HG02981 (cell line): ENCODE measurements at regions not wholly inside any gene's neighbourhood (a gene's known extent, or its start where the extent isn't known, plus 50 kb on each side); places are given as distances from the start of the nearest gene placed in this dataset.

Experiments used
- ATAC-seq: cut with Tn5 transposase; IDR thresholded peaks from one replicate; pipeline ENCODE4 v1.9.1; 2021; ENCODE audit warnings: mild to moderate bottlenecking, moderate library complexity; ENCODE audit not compliant: unreplicated experiment

DNA sequence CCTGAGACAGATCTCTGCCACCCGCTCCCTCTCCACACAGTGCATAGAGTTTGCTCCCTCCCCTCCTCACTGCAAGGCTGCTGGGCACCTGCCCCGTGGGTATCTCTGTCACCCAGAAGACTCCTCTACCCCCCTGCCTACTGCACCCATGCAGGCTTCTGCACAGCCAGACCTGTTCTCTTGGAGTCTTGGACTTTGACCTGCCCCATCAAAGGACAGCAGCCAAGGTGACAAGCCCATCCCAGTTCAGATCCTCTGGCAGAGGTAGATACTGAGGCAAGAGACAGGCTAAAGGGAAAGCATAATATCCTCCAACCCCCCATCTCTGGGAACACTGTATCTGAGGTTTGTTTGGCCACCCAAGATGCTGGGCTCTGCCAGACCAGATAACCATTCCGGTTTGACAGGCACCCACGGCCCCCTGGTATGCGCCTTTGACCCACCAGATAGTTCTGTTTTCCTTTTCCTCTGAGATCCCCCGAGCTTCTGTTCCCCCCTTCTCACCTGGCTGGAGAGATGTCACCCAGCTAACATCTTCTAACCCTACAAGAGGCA is 239.6 kb downstream of the SOX9 start:
- ATAC-seq, result no peak

DNA sequence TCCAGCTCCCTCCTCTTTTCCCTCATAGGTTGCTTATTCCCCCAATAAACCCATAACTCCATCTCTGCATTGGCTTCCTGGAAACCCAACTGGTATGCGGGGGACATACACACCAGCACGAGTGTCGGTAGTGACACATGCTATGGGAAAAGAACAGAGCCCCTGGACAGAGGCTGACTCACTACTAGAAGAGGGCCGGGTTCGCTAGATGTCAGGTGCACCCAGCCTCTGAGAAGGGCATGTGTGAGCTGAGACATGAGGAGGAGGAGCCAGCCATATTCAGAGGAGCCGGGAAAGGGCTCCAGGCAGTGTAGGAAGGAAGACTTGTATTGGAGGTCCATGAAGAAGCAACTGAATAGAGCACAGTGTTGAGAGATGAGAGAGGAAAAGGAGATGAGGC is 241.1 kb downstream of the SOX9 start:
- no peak for ATAC-seq

DNA sequence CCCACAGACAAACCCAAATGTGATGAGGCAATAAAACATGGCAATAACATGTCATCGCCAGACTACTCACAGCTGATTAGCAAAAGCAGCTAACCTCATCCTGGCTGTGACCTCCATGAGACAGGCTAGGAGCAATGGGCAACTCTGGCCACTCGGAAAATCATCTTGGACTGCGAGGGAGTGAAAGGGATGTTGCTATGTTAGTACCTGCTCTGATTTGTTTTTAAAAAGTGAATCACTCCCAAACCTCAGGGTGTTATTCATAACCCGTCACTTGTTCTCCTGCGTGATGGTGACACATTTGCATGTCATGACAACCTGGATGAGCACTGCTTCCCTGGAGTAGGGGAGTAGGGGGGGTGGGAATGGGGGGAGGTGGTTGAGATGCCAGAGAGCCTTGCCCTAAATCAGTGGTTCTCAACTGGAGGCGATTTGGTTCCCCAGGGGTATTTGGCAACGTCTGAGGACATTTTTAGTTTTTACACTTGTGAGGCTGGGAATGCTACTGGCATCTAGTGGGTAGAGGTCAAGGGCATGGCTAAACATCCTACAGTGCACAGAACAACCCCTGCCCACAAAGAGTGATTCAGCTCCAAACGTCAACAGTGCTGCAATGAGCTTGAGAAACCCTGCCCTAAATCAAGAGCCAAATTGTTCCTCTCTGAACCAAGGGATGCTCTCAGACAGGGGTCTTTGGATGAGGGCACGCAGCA is 241.7 kb downstream of the SOX9 start:
- ATAC-seq, result no peak

DNA sequence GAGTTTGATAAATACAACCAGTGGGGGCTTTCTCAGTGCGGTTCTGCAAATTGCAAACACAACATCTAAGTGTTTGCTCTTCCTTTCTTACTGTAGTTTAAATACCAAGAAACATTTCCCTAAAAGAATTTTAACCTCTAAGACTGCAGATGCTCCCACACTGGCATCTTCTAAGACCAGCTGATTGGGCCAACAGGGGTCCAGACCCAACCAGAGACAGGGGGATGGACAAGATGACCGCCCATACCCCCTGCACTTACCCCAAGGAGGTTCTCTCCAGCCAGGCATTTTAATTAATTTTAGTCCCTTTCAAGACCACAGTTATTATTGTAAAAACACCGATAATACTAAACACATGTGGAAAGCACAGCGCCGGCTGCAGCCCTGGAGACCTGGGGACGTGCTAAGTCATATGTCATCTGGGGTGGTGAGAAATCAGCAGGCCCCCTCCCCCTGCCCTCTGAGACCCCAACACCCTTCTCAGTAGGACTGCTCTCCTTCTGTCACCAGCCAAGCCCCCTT is 242.3 kb downstream of the SOX9 start:
- no peak for ATAC-seq

DNA sequence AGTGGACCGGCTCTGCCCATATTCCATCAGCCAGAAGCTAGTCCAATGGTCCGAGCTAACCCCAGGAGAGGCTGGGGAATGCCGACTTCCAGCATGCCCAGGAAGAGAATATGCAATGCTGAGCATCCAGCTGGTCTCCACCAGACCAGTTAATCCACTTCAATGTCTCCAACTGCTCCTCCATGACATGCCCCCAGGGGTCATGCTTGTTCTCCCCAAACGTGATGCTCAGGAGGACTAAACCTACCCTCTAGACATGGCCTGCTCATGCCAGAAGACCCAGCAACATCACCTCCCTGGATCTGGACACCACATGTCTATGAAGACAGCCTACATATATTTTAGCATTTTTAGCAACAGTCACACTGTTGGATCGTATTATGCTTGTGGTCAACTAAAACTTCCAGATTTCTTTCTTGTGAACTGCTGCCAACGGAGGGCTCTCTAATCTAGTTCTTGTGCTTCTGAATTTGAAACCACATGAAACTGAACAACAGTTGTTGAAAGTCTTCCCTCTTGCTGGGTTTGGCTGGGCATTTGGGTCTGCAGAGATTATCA is 245.1 kb downstream of the SOX9 start:
- no peak for ATAC-seq

DNA sequence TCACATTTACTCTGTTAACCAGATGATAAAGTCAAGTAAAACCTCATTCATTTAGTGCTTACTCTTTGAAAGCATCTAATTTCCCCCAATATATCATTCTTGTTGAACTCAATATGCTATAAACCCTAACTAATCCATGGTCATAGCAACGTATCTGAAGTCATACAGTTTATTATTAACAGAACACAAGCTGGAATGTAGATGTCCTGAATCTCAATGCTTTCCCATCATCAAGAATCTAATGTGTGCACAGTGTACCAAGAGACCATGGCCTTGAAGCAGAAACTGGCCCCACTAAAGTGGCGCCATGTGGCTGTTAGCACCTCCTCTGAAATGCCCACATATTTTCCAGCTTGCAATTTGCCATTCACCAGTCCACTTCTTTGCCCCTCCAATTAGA is 245.8 kb downstream of the SOX9 start:
- no peak for ATAC-seq

DNA sequence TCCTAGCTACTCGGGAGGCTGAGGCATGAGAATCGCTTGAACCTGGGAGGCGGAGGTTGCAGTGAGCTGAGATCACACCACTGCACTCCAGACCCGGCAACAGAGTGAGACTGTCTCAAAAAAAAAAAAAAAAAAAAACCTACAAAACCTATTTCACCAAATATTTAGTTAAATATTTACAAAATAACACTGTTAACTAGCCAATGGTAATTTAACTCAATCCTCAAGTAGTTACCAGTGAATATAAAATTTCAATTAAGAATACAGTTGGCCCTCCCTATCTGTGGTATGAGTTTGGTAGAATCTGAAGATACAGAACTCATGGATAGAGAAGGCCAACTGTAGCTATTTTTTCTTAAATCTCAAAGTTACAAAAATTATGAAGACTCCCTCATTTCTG is 247.4 kb downstream of the SOX9 start:
- no peak for ATAC-seq

DNA sequence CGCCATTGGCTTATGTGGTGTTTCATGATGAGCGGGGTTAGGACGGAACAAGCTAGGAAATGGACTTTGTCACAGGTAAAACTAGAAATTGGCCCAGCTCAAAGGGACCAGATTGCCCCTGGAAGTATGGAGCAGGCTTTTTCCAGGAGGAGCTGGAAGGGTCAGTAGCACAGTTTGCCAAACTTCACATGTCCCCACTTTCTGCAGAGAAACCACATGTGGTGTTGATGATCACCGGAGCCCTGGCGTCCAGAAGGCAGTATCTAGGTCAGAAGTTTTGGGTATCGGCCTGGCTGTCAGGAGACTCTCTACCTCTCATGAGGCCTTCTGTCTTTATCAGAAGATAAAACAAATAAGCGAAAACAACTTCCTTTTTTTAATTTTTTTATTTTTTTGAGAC is 248.5 kb downstream of the SOX9 start:
- no peak for ATAC-seq

DNA sequence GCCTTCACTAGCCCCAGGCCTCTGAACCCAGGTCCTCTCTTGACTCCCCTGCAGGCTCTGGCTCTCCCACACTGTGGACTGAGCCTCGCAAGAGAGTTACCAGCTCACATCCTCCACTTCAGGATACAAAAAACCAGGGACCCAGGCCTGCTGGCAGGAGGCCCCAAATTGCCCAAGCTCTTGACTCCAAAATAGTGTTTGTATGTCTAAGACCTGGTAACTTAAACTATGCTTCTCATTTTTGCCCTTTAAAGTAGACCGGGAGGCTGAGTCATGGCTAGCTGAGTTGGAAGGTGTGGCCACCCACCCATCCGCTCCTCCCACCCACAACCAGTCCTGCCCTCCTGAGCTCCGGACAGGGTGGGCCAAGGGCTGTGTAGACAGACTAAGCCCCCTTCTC is 250.0 kb downstream of the SOX9 start:
- no peak for ATAC-seq

DNA sequence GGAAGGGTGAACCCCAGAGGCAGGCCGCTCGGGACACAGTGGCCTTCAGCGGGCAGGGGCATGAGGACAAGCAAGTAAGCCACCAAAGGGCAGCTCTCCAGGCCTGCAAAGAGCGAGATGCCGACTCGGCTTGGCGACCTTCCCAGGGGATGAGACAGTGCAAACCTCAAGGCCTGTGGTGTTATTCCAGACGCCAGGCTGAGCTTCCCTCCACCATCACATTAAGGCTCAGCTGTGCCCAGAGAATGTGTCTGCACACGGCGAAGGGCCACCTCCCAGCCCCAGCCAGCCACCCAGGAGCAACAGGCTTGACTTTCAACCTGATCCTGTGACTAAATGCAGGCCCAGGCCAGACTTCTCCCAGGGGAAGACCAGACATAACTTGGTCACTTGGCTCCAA is 251.4 kb downstream of the SOX9 start:
- ATAC-seq, result no peak

DNA sequence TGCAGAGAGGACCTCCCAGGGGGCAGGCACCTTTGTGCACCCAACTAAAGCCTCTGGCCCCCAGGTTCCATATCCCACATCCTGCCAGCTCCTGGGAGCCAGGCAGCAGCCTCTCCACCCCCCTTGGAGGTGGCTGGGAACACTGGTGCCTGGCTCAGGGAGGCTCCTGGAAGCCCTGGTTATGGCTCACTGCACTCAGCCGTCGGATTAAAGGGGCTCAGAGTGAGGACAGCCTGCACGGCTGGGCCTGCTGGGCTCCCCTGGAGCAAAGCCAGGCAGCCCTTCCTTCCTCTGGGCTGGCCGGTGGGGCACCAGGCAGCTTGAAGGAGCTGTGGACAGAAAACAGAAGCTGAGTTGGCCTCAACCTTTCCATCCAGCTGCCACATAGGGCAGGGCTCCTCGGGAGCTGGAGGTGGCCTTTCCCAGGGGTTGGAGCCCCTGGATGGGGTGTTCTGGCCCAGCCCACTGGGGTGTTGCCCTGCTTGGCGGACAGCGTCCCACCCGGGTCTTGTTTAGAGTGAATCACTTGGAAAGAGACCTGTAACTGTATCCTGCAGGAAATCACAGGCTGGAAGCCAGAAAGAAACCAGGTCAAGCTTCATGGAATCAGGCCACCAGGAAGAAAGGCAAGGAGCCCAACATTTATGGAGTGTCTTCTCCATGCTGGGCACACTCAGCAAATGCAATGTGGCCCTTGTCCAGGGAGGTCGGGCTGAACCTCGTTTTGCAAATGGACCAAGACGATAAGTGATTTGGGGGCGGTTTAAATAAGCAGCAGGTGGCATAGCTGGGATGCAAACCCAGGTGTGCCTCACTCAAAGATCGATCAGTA is 253.3 kb downstream of the SOX9 start:
- ATAC-seq, result no peak

DNA sequence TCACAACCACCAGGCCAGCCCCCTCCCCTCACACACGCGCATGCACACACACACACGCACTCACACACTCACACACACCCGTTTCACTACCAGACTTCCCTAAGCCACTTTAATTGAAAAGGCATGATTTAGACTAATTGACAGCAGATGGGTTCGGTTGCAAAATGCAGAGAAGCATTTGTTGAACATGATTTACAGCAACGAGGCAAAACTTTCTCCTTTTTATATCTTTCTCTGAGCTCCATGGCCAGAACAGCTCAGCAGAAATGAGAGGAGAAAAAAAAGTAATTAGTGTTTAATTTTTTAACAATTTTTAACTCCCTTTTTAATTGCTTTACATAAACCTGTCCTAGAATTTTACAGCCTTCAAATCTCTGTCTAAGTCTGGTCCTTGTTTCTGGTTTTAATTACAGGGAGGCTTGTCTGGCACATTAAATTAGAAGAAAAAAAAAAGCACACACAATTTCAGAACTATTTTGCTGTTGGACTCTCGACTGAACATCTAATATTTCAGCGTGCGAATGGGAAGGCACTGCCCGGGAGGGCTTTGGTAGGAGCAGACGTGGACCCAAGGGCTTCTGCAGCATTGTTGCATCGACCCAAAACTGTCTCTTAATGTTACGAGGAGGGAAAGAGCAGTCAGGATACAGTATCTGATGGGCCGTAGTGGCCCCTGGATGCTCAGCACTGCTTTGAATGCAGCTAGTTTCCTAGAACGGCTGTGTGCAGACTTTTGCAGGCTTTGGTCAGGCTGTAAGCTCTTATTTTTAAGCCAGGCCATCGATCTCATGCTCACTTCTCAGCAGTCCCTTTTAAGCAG is 255.9 kb downstream of the SOX9 start:
- no peak for ATAC-seq

DNA sequence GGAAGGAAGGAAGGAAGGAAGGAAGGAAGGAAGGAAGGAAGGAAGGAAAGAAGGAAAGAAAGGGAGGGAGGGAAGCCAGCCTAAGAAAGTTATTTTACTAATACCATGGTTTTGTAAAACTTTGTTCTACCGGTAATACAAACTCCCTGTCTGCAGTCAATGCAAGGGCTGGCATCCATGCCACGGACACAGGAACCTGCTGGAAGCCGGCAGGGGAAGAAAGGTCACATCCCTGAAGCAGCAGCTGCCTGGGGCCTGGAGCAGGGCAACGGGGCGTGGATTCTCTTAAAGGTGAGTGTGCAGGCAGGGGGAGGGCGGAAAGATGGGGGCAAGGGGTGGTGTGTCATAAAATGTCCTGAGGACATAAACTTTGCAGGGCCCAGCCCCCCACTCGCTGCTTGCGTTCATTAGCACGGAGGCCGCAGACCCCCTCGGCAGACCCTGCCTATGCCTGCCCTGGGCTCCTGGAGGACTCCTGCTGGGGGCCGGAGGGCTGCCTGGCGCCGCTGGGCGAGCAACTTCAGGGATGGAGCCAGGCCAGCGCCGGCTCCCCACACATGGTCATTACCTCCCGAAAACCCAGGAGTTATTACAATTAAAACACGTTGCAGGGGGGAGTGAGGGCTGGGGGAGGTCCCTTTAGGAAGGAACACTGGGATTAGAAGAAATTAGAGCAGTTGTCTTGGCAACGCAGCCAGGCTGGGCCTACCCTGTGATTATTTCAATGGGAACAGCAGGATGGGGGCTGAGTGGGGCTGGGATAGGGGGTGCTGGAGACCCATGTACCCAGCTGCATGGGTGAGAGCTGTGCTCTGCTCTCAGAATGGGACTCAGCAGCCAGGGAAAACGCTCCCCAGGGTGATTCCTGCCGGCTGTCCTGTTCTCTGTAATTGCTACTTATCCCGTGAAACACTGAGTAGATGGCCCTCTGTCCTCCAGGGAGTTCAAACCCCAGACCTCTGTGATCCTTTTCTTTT is 257.9 kb downstream of the SOX9 start:
- no peak for ATAC-seq

DNA sequence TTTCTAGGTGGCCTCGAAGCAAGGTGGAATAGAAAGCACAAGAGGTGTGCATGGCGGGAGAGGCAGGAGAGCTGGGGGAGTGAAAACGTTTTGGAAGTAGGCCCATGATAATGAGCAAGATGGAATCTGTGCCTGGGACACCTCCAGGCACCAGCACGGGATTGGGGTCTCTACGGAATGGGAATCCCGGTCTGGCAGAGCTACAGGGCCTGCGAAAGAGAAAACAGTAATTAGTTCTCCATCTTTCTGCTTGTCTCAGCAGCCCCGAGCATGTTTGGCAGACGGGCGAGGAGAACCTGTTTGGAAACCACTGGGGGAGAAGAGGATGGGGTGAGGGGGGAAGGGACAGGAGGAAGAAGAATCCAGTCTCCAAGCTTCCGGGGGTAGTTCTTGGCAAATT is 258.7 kb downstream of the SOX9 start:
- ATAC-seq, result no peak

DNA sequence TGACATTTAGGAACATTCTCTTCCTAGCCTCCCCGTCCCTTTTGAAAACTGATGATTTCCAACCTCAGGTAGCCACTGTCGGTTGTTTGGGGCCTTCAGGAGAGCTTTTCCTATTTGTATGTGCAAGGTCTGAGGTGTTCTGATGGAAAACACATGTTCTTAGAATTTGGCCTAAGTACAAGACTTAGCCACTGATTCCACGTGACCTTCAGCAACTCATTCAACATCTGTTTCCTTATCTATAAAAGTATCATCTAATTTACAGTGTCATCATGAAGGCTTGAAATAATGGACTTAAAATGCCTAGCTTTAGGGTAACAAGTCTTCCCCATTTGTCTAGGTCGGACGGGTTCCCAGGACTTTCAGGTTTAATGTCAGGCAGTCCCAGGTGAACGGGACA is 259.3 kb downstream of the SOX9 start:
- ATAC-seq, result no peak

DNA sequence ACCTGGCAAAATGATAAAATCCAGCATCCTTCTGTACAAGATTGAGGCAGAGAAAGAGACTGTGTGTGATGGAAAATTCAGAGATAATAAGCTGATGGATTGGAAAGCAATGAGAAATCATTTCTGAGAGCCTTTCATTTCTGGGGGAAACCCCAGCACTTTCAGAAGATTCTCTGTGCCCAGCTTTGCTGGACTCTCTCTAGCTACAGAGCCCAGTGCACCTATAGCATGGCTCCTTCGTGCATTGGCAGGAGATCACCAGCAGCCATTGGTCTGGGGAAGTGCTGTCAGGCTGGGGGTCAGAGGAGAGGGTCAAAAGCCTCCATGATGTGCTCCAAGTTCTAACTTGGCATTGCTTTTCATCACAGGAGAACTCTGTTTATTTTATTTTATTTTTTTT is 259.9 kb downstream of the SOX9 start:
- ATAC-seq, result no peak

DNA sequence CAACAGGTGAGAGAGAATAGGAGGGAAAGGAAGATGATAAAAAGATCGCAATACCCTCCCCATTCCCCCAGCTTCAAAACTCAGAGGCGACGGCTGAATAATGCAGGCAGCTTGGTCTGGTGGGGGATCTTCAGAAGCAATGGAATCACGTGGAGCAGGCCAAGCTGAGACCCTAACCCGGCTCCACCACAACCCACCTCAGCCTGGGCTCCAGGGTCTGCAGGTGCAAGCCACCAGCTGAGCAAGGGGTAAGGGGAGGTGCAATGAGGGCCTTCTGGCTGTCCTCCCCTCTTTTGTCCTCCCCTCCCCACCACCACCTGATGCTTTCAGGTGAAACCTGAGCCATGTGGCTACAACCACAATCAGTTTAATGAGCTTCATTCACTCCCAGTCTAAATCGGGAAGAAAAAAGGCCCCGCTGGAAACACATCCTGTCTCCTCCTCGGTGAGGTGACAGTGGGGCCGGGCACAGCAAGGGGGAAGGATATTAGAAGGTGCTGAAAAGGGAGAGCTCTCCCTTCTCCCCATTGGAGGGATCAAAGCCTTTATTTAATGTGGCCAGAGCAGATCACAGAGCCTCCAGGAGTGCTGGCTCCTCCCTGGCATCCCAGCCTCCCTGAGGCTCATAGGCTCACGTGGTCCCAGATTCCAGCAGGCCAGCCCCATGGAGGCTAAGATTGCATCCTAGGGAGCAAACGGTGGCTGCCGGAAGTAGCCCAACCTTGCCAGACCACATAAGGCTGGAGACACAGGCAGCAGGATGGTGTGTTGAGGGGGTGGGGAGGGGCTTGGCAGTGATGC is 261.0 kb downstream of the SOX9 start:
- ATAC-seq, result no peak

DNA sequence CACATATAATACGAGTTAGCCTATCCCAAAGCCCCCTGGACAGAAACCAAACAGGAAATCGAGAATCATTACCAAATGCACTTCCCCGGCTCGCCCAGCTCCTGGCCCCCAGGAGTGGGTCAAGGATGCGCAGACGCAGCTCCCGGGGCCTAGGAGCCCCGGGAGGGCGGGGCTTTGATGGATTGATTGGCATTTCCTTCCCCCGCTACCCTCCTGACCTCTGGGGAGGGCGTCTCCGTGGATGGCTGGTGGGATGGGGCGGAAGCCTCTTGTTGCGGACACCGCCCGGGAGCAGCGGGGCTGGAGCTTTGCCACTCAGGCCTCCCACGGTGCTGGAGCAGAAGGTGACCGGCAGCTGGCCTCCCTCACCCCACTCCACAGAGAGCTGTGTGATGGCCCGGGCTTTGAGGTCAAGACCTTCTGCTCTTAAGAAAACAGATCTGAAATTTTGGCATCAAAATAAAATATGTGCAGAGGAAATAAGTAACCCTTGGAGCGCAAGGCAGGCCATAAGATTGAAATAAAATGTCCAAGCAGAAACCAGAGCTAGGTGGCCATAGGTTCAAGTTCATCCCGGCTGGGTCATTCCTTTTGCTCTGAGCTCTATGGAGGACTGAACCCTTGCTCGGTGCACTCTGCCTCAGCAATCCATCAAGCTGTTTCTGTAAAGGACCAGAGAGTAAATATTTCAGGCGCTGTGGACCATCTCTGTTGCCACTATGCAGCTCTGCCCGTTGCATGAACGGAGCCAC is 262.3 kb downstream of the SOX9 start:
- no peak for ATAC-seq
